Sigmoid colon (tissue), 6 donors: ENCODE measurements at regions not wholly inside any gene's neighbourhood (a gene's known extent, or its start where the extent isn't known, plus 50 kb on each side); places are given as distances from the start of the nearest gene placed in this dataset.

Source experiments
- DNase-seq: peaks from one replicate; pipeline ENCODE4 v3.0.0-alpha.2; 2019
- H3K27ac ChIP-seq, 4 donors: fragments of 200-600 bp; sonication (generic); one replicate each; pipeline ENCODE4 v1.5.1; 2016 to 2019; ENCODE audit warnings: mild to moderate bottlenecking in 1 of 4
- H3K27me3 ChIP-seq, 3 donors: fragments of 200-600 bp; sonication (generic); one replicate each; pipeline ENCODE4 v1.5.1; 2019; ENCODE audit warnings: mild to moderate bottlenecking in 1 of 3
- H3K36me3 ChIP-seq, 4 donors: fragments of 200-600 bp; sonication (generic); one replicate each; pipeline ENCODE4 v1.5.1; 2016 to 2019
- H3K4me1 ChIP-seq, 4 donors: fragments of 200-600 bp; sonication (generic); one replicate each; pipeline ENCODE4 v1.5.1; 2017 to 2019
- H3K4me3 ChIP-seq, 4 donors: fragments of 200-600 bp; sonication (generic); one replicate each; pipeline ENCODE4 v1.5.1; 2017 to 2019; ENCODE audit warnings: mild to moderate bottlenecking in 2 of 4, moderate library complexity in 1 of 4
- H3K9me3 ChIP-seq, 4 donors: fragments of 200-600 bp in 3 of 4; sonication (generic) in 3 of 4; one replicate each; pipeline versions ENCODE4 v1.5.1 to v1.6.1; 2013 to 2019
- EP300 ChIP-seq, 4 donors: sonication (generic); formaldehyde crosslinking; IDR thresholded peaks; one replicate each; pipeline ENCODE4 v1.6.1; 2017; ENCODE audit warnings: antibody characterized with exemption in 4 of 4
- POLR2A ChIP-seq, 2 donors: fragments of 450-650 bp; IDR thresholded peaks; one replicate each; pipeline ENCODE4 v1.6.1; 2016; ENCODE audit warnings: antibody characterized with exemption in 2 of 2, mild to moderate bottlenecking in 2 of 2, moderate library complexity in 2 of 2
- POLR2AphosphoS5 ChIP-seq, 4 donors: sonication (generic); formaldehyde crosslinking; IDR thresholded peaks; one replicate each; pipeline ENCODE4 v1.6.1; 2017; ENCODE audit warnings: antibody characterized with exemption in 4 of 4
- WGBS, 2 donors: extraction: QIAGEN DNeasy Blood & Tissue Kit; methylation state at CpG; one replicate each; pipeline ENCODE4 v1.1.7; 2013; 5-methylcytosine and 5-hydroxymethylcytosine counted together
- intact Hi-C: fragments of 100-400 bp; cut with DNase I; formaldehyde crosslinking; loops from one replicate; pipeline ENCODE4 v1.15.1; 2023
- TF ChIP-seq, protein P1 (sequence below), 4 experiments: fragments of 450-650 bp in 3 of 4; fragments of 200-600 bp in 1 of 4; IDR thresholded peaks; one replicate each; pipeline ENCODE4 v1.5.1; 2016 to 2019; ENCODE audit warnings: antibody characterized with exemption in 4 of 4, mild to moderate bottlenecking in 3 of 4, moderate library complexity in 2 of 4
- donor health status: healthy with polysubstance abuse.
- donor health status: healthy.

DNA sequence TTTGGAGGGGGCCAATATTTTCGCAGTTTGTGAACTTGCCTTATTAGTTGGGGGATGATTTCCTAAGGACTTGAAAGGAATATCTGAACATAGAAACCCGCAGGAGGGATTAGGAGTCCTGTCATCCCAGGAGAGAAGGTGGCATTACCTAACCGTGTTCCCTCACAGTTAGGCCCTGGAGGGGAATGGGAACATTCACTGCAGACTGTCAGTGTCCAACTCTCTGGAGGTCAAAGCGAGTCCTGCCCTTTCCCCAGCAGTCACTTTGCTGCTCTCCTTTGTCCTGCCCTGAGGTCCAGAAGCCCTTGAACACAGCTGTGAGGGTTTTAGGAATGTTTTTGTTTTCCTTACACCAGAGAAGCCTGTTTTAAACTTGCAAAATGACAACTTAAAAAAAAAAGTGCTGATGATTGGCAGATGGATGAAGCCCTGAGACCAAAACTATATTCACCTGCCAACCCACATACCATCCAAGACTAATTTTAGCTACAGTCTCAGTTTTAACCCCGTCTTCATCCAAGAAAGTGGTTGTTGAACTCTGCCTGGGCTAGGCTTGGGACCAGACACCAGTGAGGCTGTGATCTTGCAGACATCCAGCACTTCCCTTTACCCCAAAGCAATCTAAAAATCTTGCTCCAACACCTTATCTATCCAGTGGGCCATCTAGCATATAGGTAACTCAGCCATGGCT, 90.5 kb upstream of the MEX3C start:
- DNase-seq = no peak
- Histone ChIP-seq H3K4me1 (no peaks in the 10 kb centered on the region), H3K36me3 (no peaks in the 10 kb centered on the region), H3K27ac (no peak overlapping the region), H3K4me3 (no peak overlapping the region), H3K9me3 (no peaks in the 10 kb centered on the region), H3K27me3 (no peaks in the 10 kb centered on the region)
- TF ChIP-seq, protein P1, sequence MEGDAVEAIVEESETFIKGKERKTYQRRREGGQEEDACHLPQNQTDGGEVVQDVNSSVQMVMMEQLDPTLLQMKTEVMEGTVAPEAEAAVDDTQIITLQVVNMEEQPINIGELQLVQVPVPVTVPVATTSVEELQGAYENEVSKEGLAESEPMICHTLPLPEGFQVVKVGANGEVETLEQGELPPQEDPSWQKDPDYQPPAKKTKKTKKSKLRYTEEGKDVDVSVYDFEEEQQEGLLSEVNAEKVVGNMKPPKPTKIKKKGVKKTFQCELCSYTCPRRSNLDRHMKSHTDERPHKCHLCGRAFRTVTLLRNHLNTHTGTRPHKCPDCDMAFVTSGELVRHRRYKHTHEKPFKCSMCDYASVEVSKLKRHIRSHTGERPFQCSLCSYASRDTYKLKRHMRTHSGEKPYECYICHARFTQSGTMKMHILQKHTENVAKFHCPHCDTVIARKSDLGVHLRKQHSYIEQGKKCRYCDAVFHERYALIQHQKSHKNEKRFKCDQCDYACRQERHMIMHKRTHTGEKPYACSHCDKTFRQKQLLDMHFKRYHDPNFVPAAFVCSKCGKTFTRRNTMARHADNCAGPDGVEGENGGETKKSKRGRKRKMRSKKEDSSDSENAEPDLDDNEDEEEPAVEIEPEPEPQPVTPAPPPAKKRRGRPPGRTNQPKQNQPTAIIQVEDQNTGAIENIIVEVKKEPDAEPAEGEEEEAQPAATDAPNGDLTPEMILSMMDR (IDR thresholded peaks at IDR 0.05) = no peak
- TF ChIP-seq EP300 (IDR thresholded peaks at IDR 0.05) (no peak), POLR2AphosphoS5 (IDR thresholded peaks at IDR 0.05) (no peak), POLR2A (IDR thresholded peaks at IDR 0.05) (no peak)
- intact Hi-C loops = no loop called here
- WGBS, 2 donors = 70 to 82% methylated on average over 5 of the region's 5 CpGs

DNA sequence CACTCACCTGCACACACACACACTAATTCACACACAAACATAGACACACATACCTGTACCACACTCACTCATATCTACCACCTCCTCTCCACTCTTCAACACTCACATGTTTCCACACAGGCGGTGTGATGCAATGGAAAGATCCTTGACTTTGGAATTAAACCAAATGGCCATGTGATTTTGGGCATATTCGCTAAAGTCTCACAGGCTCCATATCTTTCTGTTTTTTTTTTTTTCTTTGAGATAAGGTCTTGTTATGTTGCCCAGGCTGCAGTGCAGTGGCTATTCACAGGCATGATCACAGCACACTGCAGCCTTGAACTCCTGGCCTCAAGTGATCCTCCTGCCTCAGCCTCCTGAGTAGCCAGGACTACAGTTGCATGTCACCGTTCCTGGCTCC, 91.1 kb upstream of the MEX3C start:
- Histone ChIP-seq H3K36me3 (no peaks in the 10 kb centered on the region), H3K4me1 (no peaks in the 10 kb centered on the region), H3K27me3 (no peaks in the 10 kb centered on the region), H3K27ac (no peak overlapping the region), H3K4me3 (no peak overlapping the region), H3K9me3 (no peaks in the 10 kb centered on the region)
- TF ChIP-seq POLR2AphosphoS5 (IDR thresholded peaks at IDR 0.05) (no peak), POLR2A (IDR thresholded peaks at IDR 0.05) (no peak), EP300 (IDR thresholded peaks at IDR 0.05) (no peak)
- TF ChIP-seq, protein P1 (IDR thresholded peaks at IDR 0.05) = no peak
- no peak for DNase-seq
- intact Hi-C loops = no loop called here
- whole genome bisulfite sequencing, 2 donors = 84 to 94% methylated on average over 3 of the region's 3 CpGs

DNA sequence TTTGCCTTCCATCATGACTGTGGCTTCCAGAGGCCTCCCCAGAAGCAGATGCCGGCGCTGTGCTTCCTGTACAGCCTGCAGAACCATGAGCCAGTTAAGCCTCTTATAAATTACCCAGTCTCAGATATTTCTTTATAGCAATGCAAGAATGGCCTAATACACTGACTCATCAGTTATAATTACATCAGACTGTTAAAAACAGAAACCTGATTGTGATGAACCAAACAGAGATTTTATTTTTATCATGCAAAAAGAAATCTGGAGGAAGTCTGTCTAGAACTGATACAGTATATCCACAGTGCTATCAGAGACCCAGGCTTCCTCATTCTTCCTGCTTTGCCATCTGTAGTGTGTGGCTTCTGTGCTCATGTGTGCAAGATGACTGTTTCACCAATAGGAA, 93.4 kb upstream of the MEX3C start:
- 67 to 82% methylated on average over 2 of the region's 2 CpGs for WGBS, 2 donors
- intact Hi-C loops = no loop called here
- H3K27ac ChIP-seq = no peak overlapping the region
- no peaks in the 10 kb centered on the region for H3K9me3 ChIP-seq
- no peaks in the 10 kb centered on the region for H3K27me3 ChIP-seq
- no peaks in the 10 kb centered on the region for H3K36me3 ChIP-seq
- TF ChIP-seq POLR2A (IDR thresholded peaks at IDR 0.05) (no peak), POLR2AphosphoS5 (IDR thresholded peaks at IDR 0.05) (no peak), EP300 (IDR thresholded peaks at IDR 0.05) (no peak)
- TF ChIP-seq, protein P1 (IDR thresholded peaks at IDR 0.05) = no peak
- H3K4me3 ChIP-seq = no peak overlapping the region
- no peaks in the 10 kb centered on the region for H3K4me1 ChIP-seq
- DNase-seq = no peak

DNA sequence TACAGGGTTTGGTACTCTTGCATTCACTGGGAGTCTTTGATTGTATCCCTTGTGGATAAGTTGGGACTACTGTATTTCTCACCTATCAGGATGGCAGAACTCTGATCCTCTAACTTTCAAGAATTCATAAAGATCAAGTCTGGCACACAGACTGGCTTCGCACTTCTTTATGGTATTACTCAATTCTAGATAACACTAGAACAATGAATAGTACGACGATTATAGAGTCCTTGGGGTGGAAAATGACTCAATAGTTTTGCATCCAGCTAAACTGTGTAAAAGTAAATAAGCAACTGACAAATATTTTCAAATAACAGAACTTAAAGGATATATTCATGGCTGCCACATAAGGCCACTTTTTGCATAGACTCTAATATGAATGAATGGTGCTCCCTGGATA, 103.4 kb upstream of the MEX3C start:
- intact Hi-C loops = no loop called here
- 56 to 79% methylated on average over 3 of the region's 3 CpGs for WGBS, 2 donors
- Histone ChIP-seq H3K36me3 (no peaks in the 10 kb centered on the region), H3K4me3 (no peak overlapping the region), H3K9me3 (no peaks in the 10 kb centered on the region), H3K4me1 (no peaks in the 10 kb centered on the region), H3K27ac (no peak overlapping the region), H3K27me3 (no peaks in the 10 kb centered on the region)
- DNase-seq = no peak
- TF ChIP-seq POLR2A (IDR thresholded peaks at IDR 0.05) (no peak), POLR2AphosphoS5 (IDR thresholded peaks at IDR 0.05) (no peak), EP300 (IDR thresholded peaks at IDR 0.05) (no peak)
- TF ChIP-seq, protein P1 (IDR thresholded peaks at IDR 0.05) = no peak

DNA sequence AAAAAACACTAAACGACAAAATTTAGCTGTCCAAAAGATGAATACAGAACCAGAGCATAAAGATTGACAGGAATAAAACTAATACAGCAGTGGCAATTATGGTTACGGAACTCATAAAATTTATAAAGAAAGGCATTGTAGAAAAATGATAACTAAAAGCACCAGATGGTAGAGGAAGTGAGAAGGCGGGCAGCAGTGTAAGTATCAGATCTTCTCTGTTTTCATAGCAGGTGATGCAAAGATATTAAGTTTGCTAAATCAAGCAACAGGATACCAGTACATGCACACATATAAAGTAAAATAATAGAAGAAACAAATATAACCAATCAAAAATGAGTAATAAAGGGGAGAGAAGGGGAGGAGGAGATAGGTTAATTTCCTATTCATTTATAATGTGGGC, 103.9 kb upstream of the MEX3C start:
- no peak for DNase-seq
- no peaks in the 10 kb centered on the region for H3K9me3 ChIP-seq
- no peak for TF ChIP-seq POLR2AphosphoS5 (IDR thresholded peaks at IDR 0.05)
- TF ChIP-seq POLR2A (IDR thresholded peaks at IDR 0.05) = no peak
- no peak for TF ChIP-seq EP300 (IDR thresholded peaks at IDR 0.05)
- TF ChIP-seq, protein P1 (IDR thresholded peaks at IDR 0.05) = no peak
- H3K27me3 ChIP-seq = no peaks in the 10 kb centered on the region
- H3K27ac ChIP-seq = no peak overlapping the region
- H3K4me1 ChIP-seq = no peaks in the 10 kb centered on the region
- no peaks in the 10 kb centered on the region for H3K36me3 ChIP-seq
- no peak overlapping the region for H3K4me3 ChIP-seq
- intact Hi-C loops = no loop called here
- 72 to 87% methylated on average over 3 of the region's 3 CpGs for WGBS, 2 donors
